ENCODE measurements at regions not wholly inside any gene's neighbourhood (a gene's known extent, or its start where the extent isn't known, plus 50 kb on each side); places are given as distances from the start of the nearest gene placed in this dataset.
"Not testable (repeated sequence)": the region's sequence is repeated elsewhere in the genome, so short reads cannot be mapped to it uniquely, and the experiment has no call there.

- not testable (repeated sequence) for DNase-seq
Measured at GRCh38 chr22:12279512-12280474, 3248.2 kb upstream of the OR11H1 start.

- DNase-seq, result not testable (repeated sequence)
Measured at GRCh38 chr22:12284690-12285089, 3243.3 kb upstream of the OR11H1 start.

- peak; percentile 5 for DNase-seq
Measured at GRCh38 chr22:12297351-12297750, 3230.6 kb upstream of the OR11H1 start.

All from stimulated activated CD4-positive, alpha-beta T cell treated with anti-CD3 and anti-CD28 coated beads, Interleukin-4, amount 100 ng/mL, for 1 hour (primary cell).